Aorta (tissue), 5 donors: ENCODE measurements at regions not wholly inside any gene's neighbourhood (a gene's known extent, or its start where the extent isn't known, plus 50 kb on each side); places are given as distances from the start of the nearest gene placed in this dataset.
"Not testable (repeated sequence)": the region's sequence is repeated elsewhere in the genome, so short reads cannot be mapped to it uniquely, and the experiment has no call there.

Experiments used
- ATAC-seq: fragments of 200-7000 bp; cut with Tn5 transposase; one replicate; pipeline ENCODE4 v1.9.1; 2022; ENCODE audit warnings: moderate library complexity; ENCODE audit not compliant: low FRiP score
- DNase-seq, 2 donors: peaks; one replicate each; pipeline ENCODE4 v3.0.0-alpha.2; 2020
- H3K27ac ChIP-seq, 2 donors: one replicate each; pipeline ENCODE4 v1.5.1; 2013; ENCODE audit warnings: low read length in 2 of 2, mild to moderate bottlenecking in 2 of 2, moderate library complexity in 2 of 2, control low read depth in 1 of 2, inconsistent platforms in 1 of 2, low read depth in 1 of 2
- H3K27me3 ChIP-seq, 2 donors: one replicate each; pipeline ENCODE4 v1.6.1; 2013; ENCODE audit warnings: control low read depth in 1 of 2, low read length in 1 of 2, mild to moderate bottlenecking in 1 of 2, moderate library complexity in 1 of 2; ENCODE audit not compliant: insufficient read depth in 2 of 2, control insufficient read depth in 1 of 2
- H3K36me3 ChIP-seq, 2 donors: one replicate each; pipeline ENCODE4 v1.6.1; 2013; ENCODE audit warnings: control low read depth in 1 of 2, low read length in 1 of 2, mild to moderate bottlenecking in 1 of 2; ENCODE audit not compliant: insufficient read depth in 2 of 2, control insufficient read depth in 1 of 2
- H3K4me1 ChIP-seq, 2 donors: one replicate each; pipeline ENCODE4 v1.6.1; 2013; ENCODE audit warnings: low read length in 2 of 2, control low read depth in 1 of 2, mild to moderate bottlenecking in 1 of 2, moderate library complexity in 1 of 2; ENCODE audit not compliant: insufficient read depth in 2 of 2, control insufficient read depth in 1 of 2
- H3K4me3 ChIP-seq, 2 donors: one replicate each; pipeline ENCODE4 v1.5.1; 2013; ENCODE audit warnings: low read length in 2 of 2, control low read depth in 1 of 2, mild to moderate bottlenecking in 1 of 2
- H3K9me3 ChIP-seq: one replicate; pipeline ENCODE4 v1.6.1; 2013; ENCODE audit warnings: mild to moderate bottlenecking, low read length; ENCODE audit not compliant: control insufficient read depth
- WGBS, 2 donors: extraction: QIAGEN DNeasy Blood & Tissue Kit; methylation state at CpG; one replicate each; pipeline ENCODE4 v1.1.7; 2013; 5-methylcytosine and 5-hydroxymethylcytosine counted together
- intact Hi-C, 2 donors: fragments of 100-400 bp; cut with DNase I; formaldehyde crosslinking; loops; one replicate each; pipeline versions ENCODE4 v1.14.2 to v1.15.0; 2022
- donor health status: healthy with polysubstance abuse.
- donor health status: Bipolar disorder and iron deficiency.
- donor health status: DM: no; HTN: no; CAD: no.
- donor health status: DM: no; HTN: no; CAD: no.
- donor health status: DM: yes; HTN: yes; CAD: no.

GRCh38 chr5:162591724-162592123, 524.2 kb downstream of the GABRG2 start:
- intact Hi-C loops = no loop called here
- DNase-seq = no peak
- Histone ChIP-seq H3K27me3 (no peaks in the 10 kb centered on the region), H3K9me3 (no peaks in the 10 kb centered on the region), H3K27ac (no peak overlapping the region), H3K4me3 (no peak overlapping the region), H3K36me3 (no peaks in the 10 kb centered on the region), H3K4me1 (no peaks in the 10 kb centered on the region)
- ATAC-seq = no peak

- no peak for ATAC-seq
These were observed 526.3 kb downstream of the GABRG2 start for GRCh38 chr5:162593881-162594280.

GRCh38 chr5:162603443-162604070, 536.0 kb downstream of the GABRG2 start:
- ATAC-seq (no peak), DNase-seq (no peak)
- Histone ChIP-seq H3K9me3 (no peaks in the 10 kb centered on the region), H3K27me3 (no peaks in the 10 kb centered on the region), H3K4me1 (no peaks in the 10 kb centered on the region), H3K36me3 (no peaks in the 10 kb centered on the region), H3K27ac (no peak overlapping the region), H3K4me3 (no peak overlapping the region)
- intact Hi-C loops = no loop called here
- 35 to 36% methylated on average over 3 of the region's 3 CpGs for WGBS, 2 donors

More at GRCh38 chr5:162593881-162594280, 526.3 kb downstream of the GABRG2 start:
- no peak overlapping the region for H3K27ac ChIP-seq
- H3K9me3 ChIP-seq = no peaks in the 10 kb centered on the region
- no peak overlapping the region for H3K4me3 ChIP-seq
- no peaks in the 10 kb centered on the region for H3K4me1 ChIP-seq
- 57 to 63% methylated on average over 1 of the region's 1 CpG for WGBS, 2 donors
- no peaks in the 10 kb centered on the region for H3K36me3 ChIP-seq
- H3K27me3 ChIP-seq = no peaks in the 10 kb centered on the region
- intact Hi-C loops = no loop called here
- DNase-seq = no peak

- no peaks in the 10 kb centered on the region for H3K36me3 ChIP-seq
- intact Hi-C loops = no loop called here
- no peak for ATAC-seq
- 65 to 66% methylated on average over 4 of the region's 4 CpGs for WGBS, 2 donors
- H3K4me3 ChIP-seq = no peak overlapping the region
- no peaks in the 10 kb centered on the region for H3K9me3 ChIP-seq
- DNase-seq = no peak
- H3K4me1 ChIP-seq = no peaks in the 10 kb centered on the region
- no peaks in the 10 kb centered on the region for H3K27me3 ChIP-seq
- no peak overlapping the region for H3K27ac ChIP-seq
These were observed 540.3 kb downstream of the GABRG2 start for GRCh38 chr5:162607879-162608278.

GRCh38 chr5:162621726-162622263, 554.2 kb downstream of the GABRG2 start:
- H3K9me3 ChIP-seq, H3K36me3 ChIP-seq, H3K4me1 ChIP-seq, intact Hi-C loops, H3K4me3 ChIP-seq, H3K27me3 ChIP-seq, H3K27ac ChIP-seq, ATAC-seq: not testable (repeated sequence)
- DNase-seq = peak in 1 of 2 donors; percentile 38
- WGBS, 2 donors = 93 to 97% methylated on average over 26 of the region's 26 CpGs

- peaks cover 2% of the 10 kb centered on the region for H3K9me3 ChIP-seq
- no peaks in the 10 kb centered on the region for H3K27me3 ChIP-seq
- H3K4me3 ChIP-seq = no peak overlapping the region
- 74 to 78% methylated on average over 5 of the region's 5 CpGs for WGBS, 2 donors
- ATAC-seq (no peak), DNase-seq (no peak)
- no peak overlapping the region for H3K27ac ChIP-seq
- no peaks in the 10 kb centered on the region for H3K36me3 ChIP-seq
- intact Hi-C loops = no loop called here
- no peaks in the 10 kb centered on the region for H3K4me1 ChIP-seq
These were observed 556.5 kb downstream of the GABRG2 start for GRCh38 chr5:162624110-162624509.

- no peak for DNase-seq
- intact Hi-C loops = no loop called here
- Histone ChIP-seq H3K36me3 (no peaks in the 10 kb centered on the region), H3K4me1 (peaks cover 0 to 2% of the 10 kb centered on the region in 2 donors), H3K9me3 (peaks cover 12% of the 10 kb centered on the region), H3K27me3 (no peaks in the 10 kb centered on the region), H3K27ac (no peak overlapping the region), H3K4me3 (no peak overlapping the region)
- WGBS, 2 donors = 48 to 57% methylated on average over 7 of the region's 7 CpGs
- ATAC-seq = no peak
These were observed 569.9 kb downstream of the GABRG2 start for GRCh38 chr5:162637481-162637880.

GRCh38 chr5:162638849-162639248, 571.3 kb downstream of the GABRG2 start:
- Histone ChIP-seq H3K4me3 (no peak overlapping the region), H3K9me3 (peaks cover 7% of the 10 kb centered on the region), H3K36me3 (no peaks in the 10 kb centered on the region), H3K27me3 (no peaks in the 10 kb centered on the region), H3K4me1 (peaks cover 0 to 2% of the 10 kb centered on the region in 2 donors), H3K27ac (no peak overlapping the region)
- 16 to 29% methylated on average over 1 of the region's 1 CpG for WGBS, 2 donors
- ATAC-seq (no peak), DNase-seq (no peak)
- intact Hi-C loops = no loop called here

- no peaks in the 10 kb centered on the region for H3K27me3 ChIP-seq
- no peak for DNase-seq
- H3K4me3 ChIP-seq = no peak overlapping the region
- H3K36me3 ChIP-seq = no peaks in the 10 kb centered on the region
- no peaks in the 10 kb centered on the region for H3K9me3 ChIP-seq
- no peak overlapping the region for H3K27ac ChIP-seq
- peaks cover 0 to 2% of the 10 kb centered on the region in 2 donors for H3K4me1 ChIP-seq
- intact Hi-C loops = no loop called here
- ATAC-seq = no peak
- WGBS, 2 donors = 32 to 34% methylated on average over 4 of the region's 4 CpGs
These were observed 573.7 kb downstream of the GABRG2 start for GRCh38 chr5:162641142-162641813.
